ENCODE measurements at regions not wholly inside any gene's neighbourhood (a gene's known extent, or its start where the extent isn't known, plus 50 kb on each side); places are given as distances from the start of the nearest gene placed in this dataset.

GRCh38 chr4:79206660-79207059, 119.2 kb downstream of the NAA11 start:
- Histone ChIP-seq H3K36me3 (no peaks in the 10 kb centered on the region), H3K4me3 (no peak overlapping the region), H3K9me3 (peaks cover 0 to 9% (median 6%) of the 10 kb centered on the region in 3 donors), H3K4me1 (no peaks in the 10 kb centered on the region), H3K27me3 (no peaks in the 10 kb centered on the region), H3K27ac (no peak overlapping the region)
- TF ChIP-seq POLR2A (IDR thresholded peaks at IDR 0.05) (no peak), CTCF (IDR thresholded peaks at IDR 0.05) (no peak)
- no peak for DNase-seq
- 80 to 84% methylated on average over 4 of the region's 4 CpGs for WGBS, 2 donors
- intact Hi-C loops (cut with DNase I): no loop called here

- no peaks in the 10 kb centered on the region for H3K4me1 ChIP-seq
- H3K27ac ChIP-seq: no peak overlapping the region
- no peak for DNase-seq
- H3K4me3 ChIP-seq: no peak overlapping the region
- H3K27me3 ChIP-seq: no peaks in the 10 kb centered on the region
- TF ChIP-seq POLR2A (IDR thresholded peaks at IDR 0.05): no peak
- no peak for TF ChIP-seq CTCF (IDR thresholded peaks at IDR 0.05)
- no peaks in the 10 kb centered on the region for H3K36me3 ChIP-seq
- WGBS, 2 donors: 78 to 83% methylated on average over 3 of the region's 3 CpGs
- peaks cover 0 to 9% (median 6%) of the 10 kb centered on the region in 3 donors for H3K9me3 ChIP-seq
- intact Hi-C loops (cut with DNase I): no loop called here
Measured at GRCh38 chr4:79205121-79205520, 120.7 kb downstream of the NAA11 start.

GRCh38 chr4:79201971-79202370, 123.9 kb downstream of the NAA11 start:
- Histone ChIP-seq H3K36me3 (no peaks in the 10 kb centered on the region), H3K27me3 (no peaks in the 10 kb centered on the region), H3K9me3 (peaks cover 0 to 6% (median 4%) of the 10 kb centered on the region in 3 donors), H3K27ac (no peak overlapping the region), H3K4me1 (no peaks in the 10 kb centered on the region), H3K4me3 (no peak overlapping the region)
- WGBS, 2 donors: 33% methylated on average over 2 of the region's 2 CpGs
- intact Hi-C loops (cut with DNase I): no loop called here
- DNase-seq: no peak
- no peak for TF ChIP-seq POLR2A (IDR thresholded peaks at IDR 0.05)

- Histone ChIP-seq H3K9me3 (no peaks in the 10 kb centered on the region), H3K4me3 (no peak overlapping the region), H3K27me3 (no peaks in the 10 kb centered on the region), H3K36me3 (no peaks in the 10 kb centered on the region), H3K4me1 (no peaks in the 10 kb centered on the region), H3K27ac (no peak overlapping the region)
- TF ChIP-seq CTCF (IDR thresholded peaks at IDR 0.05): no peak
- no peak for TF ChIP-seq POLR2A (IDR thresholded peaks at IDR 0.05)
- WGBS, 2 donors: 67 to 68% methylated on average over 2 of the region's 2 CpGs
- intact Hi-C loops (cut with DNase I): no loop called here
- no peak for DNase-seq
Measured at GRCh38 chr4:79199743-79200142, 126.1 kb downstream of the NAA11 start.

GRCh38 chr4:79198951-79199587, 126.8 kb downstream of the NAA11 start:
- no peak overlapping the region for H3K4me3 ChIP-seq
- no peaks in the 10 kb centered on the region for H3K36me3 ChIP-seq
- intact Hi-C loops (cut with DNase I): no loop called here
- H3K27me3 ChIP-seq: no peaks in the 10 kb centered on the region
- no peaks in the 10 kb centered on the region for H3K4me1 ChIP-seq
- H3K27ac ChIP-seq: no peak overlapping the region
- no peaks in the 10 kb centered on the region for H3K9me3 ChIP-seq
- no peak for DNase-seq
- WGBS, 2 donors: 77 to 83% methylated on average over 5 of the region's 5 CpGs
- TF ChIP-seq CTCF (IDR thresholded peaks at IDR 0.05) (no peak), POLR2A (IDR thresholded peaks at IDR 0.05) (no peak)

All from esophagus squamous epithelium (tissue), 5 donors.